ENCODE measurements at regions not wholly inside any gene's neighbourhood (a gene's known extent, or its start where the extent isn't known, plus 50 kb on each side); places are given as distances from the start of the nearest gene placed in this dataset.

- TF ChIP-seq CTCF (IDR thresholded peaks at IDR 0.05) (no peak), POLR2AphosphoS5 (IDR thresholded peaks at IDR 0.05; ENCODE audit: low read depth, low read length) (no peak), REST (IDR thresholded peaks at IDR 0.05; ENCODE audit: insufficient read depth in 1 of 2, low read depth in 2 of 2, low read length in 1 of 2) (no peak)
Measured at GRCh38 chr5:82754036-82754746, 323.0 kb downstream of the TMEM167A start.
